Pulmonary artery endothelial cell (primary cell): ENCODE measurements at regions not wholly inside any gene's neighbourhood (a gene's known extent, or its start where the extent isn't known, plus 50 kb on each side); places are given as distances from the start of the nearest gene placed in this dataset.

ENCODE experiments used
- DNase-seq: peaks from one replicate; pipeline ENCODE4 v3.0.0-alpha.2; 2011; ENCODE audit warnings: low read depth, low spot score

DNA sequence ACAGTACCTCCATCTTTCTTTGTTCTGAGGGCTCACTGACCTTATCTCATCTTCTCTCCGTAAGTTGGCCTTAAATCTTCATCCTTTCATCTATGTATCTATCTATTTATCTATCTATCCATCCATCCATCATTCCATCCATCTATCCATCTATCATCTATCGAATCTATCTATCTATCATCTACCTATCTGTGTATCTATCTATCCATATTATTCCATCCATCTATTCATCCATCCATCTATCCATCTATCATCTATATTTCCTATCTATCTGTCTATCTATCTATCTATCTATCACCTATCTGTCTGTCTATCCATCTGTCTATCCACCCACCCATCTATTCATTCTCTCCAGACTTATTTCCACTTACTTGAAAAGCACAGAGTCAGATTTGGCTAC, 147.3 kb upstream of the PMEPA1 start:
- no peak for DNase-seq

GRCh38 chr20:57856658-57857057, 146.8 kb upstream of the PMEPA1 start:
- no peak for DNase-seq

- DNase-seq, result no peak
These were observed 142.0 kb upstream of the PMEPA1 start for GRCh38 chr20:57851796-57852195.

- DNase-seq, result no peak
These were observed 141.3 kb upstream of the PMEPA1 start for GRCh38 chr20:57851025-57851682.

- no peak for DNase-seq
These were observed 139.9 kb upstream of the PMEPA1 start for GRCh38 chr20:57849521-57850215.

DNA sequence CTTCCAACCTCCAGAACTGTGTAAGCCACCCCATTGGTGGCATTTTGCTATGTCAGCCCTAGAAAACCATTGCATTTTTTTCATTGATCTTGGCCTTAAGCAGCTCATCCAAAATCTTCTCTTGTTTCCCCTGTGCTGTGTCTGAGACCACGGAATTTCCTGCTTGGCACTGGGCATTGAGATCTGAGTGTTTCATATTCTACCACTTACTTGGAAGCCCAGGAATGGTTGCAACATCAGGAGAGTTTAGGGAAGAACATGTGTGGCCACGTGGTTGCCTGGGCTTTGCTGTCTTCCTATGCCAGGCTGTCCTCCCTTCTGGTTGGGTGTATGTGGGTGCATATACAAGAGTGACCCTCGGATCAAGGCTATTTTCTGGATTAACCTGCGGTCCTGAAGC, 139.3 kb upstream of the PMEPA1 start:
- DNase-seq, result no peak

GRCh38 chr20:57848282-57848681, 138.5 kb upstream of the PMEPA1 start:
- DNase-seq, result no peak

GRCh38 chr20:57847104-57847503, 137.3 kb upstream of the PMEPA1 start:
- DNase-seq, result no peak

DNA sequence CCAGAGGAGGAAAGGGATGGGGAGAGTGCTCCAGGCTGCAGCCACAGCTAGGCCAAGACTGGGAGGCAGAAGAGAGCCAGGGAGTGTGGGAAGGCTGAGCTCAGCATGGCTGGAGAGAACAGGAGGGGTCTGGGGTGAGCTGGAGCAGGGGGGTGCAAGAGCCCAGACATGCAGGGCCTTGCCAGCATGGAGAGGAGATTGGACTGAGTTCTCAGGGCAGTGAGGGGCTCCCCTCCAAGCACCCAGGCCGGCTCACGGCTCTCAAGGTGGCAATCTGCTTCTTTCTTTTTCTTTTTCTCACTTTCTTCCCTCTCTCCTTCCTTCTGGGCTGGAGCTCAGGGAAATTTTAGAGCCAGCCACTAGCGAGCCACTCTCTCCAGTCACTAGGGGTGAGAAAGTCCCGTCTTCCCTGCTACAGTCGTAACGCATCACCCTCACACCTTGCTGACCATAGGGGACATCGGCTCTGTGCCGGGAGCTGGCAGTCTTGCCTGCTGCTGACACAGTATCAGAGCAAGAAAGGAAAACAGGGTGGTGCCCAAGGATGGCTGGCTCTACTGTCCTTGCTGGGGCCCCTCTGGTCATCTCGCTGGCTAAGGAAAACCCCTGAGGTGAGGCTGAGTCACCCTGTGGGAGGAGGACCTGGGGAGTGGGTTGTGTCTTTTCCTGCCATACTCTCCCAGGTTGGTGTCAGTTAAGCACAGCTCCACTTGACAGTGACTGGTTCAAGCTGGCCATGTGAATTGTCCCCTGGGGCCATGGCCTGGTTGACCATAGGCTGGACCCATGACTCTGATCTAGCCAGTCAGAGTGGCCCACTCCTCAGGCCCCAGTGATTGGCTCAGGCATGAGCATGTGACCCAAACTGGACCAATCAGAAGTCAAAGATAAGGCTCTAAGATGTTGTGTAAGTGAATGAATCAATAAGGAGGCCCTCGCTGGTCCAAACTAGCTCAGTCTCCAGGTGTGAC, 135.1 kb upstream of the PMEPA1 start:
- DNase-seq, result no peak

DNA sequence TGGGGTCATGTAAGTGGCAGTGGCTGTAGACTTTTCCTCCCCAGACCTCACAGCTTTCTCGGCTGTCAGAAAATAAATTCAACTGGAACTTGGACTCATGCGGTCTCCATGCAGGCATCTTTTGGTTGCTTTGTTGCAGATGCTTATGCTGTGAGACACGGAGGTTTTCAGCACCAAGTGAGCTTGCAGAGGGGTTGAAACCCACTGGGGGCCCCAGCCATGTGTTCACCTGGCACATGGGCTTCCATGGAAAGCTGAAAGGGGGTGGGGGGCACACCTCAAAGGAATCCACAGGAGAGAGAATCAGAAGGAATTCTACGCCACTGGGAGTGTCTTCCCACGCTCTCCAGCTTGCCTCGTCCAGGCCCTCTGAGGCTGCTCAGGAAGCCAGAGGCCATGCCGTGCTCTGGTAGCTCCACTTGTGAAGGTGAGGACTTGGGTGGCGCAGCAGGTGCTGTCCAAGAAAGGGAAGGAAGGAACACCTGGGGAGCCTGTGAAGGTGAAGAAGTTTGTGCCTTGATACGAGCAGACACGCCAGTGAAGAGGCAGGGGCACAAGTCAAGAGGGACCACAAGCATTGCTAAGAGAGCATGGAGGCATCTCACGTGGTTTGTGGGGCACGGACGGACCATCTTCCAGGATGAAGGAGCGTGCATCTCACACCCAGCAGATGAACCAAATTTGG, 134.3 kb upstream of the PMEPA1 start:
- DNase-seq, result no peak

DNA sequence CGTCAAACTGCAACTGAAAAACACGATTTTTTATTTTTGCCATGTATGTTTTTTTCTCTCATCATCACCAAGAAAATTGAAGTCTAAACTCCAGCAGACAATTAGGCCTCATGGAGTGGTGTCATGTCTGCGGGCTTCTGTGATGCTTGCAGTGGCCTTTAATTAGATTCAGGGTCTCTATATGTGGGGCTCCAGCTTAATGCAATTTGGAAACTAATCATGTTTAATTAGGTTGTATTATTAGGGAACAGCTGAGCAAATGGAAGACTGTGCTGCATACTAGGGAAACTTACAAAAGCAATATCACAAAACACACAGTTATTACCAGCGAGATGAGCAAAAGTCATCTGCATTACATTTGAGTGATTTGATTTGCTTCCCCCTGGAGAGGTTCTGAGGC, 132.9 kb upstream of the PMEPA1 start:
- no peak for DNase-seq

DNA sequence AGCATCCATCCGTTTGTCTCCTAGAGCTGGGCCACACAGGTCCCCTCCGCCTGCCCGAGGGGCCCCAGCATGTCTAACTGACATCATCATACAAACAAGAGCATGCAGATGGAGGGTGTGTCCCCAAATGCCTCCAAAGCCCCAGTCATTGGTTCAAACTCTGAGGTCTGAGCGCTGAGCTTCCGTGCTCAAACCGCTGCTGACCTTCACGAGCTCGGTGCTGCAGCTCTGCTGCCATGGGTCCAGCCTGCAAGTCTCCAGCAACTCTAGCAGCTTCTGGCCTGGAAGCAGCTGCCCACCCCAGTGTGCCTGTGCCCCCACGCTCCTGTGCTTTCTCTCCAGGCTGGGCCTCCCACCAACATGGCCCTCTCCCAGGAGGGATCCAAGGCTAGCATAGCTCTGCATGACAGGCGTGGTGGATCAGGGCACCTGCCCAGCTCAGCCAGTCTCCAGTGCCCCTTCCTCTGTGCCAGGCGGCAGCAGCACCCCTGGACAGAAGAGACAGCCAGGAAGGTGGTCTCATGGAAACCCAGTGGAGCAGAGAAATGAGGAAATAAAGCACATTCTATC, 131.6 kb upstream of the PMEPA1 start:
- DNase-seq, result no peak

GRCh38 chr20:57840504-57841296, 130.9 kb upstream of the PMEPA1 start:
- no peak for DNase-seq

- DNase-seq, result no peak
These were observed 130.3 kb upstream of the PMEPA1 start for GRCh38 chr20:57840066-57840465.

DNA sequence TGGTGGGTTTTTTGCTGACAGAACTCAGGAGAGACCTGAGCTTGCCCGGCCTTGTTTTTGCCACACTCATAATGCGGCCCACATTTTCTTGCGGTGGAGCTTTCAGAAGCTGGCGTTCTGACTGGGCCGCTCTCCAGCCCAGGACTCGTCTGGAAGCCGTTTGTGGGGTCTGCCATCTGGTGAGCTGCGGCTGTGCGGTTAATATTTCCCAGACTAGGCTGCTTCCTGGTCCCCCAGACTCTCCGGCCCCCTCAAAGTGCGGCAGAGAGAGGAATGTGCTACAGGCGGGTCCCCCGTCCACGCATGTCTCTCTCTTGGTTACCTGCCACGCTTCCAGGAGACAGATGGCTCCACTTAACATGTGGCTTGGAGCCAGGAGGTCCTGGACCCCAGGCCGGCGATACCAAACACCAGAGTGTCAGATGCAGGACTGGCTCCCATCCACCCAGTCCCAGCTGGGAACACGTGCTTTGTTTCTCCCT, 128.9 kb upstream of the PMEPA1 start:
- DNase-seq, result no peak

DNA sequence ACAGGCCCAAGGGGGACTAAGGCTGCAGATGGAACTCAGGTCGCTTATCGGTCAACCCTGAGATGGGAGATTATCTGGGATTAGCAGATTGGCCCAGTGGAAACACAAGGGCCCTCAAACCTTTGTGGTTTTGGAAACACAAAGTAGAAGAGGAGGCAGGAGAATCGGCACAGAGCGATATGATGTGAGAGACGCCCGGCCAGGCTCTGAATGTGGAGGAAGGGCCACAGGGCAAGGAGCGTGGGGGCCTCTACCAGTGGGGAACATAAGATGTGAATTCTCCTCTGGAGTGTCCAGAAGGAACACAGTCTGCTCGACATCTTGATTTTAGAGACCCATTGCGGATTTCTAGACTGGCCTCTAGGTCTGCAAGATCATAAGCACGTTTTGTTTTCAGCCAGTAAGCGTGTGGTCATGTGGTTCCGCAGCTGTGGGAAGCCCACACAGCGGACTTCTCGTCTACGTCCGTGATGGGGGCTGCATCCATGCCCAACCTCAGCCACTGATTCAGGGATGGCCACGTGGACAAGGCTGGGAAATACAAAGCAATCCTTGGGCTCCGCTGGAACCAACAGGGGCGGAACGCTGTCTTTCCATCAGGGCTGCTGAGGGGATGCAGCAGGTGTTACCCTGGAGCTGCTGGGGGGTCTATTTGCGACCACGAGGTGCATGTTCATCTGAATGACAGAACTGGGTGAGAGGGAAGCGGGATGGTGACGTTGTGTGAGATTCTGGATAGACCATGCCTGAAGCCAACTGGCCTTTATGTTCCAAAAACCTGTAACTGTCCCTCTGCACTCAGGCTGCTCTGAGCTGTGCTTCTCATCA, 127.6 kb upstream of the PMEPA1 start:
- DNase-seq, result no peak

- no peak for DNase-seq
These were observed 126.0 kb upstream of the PMEPA1 start for GRCh38 chr20:57835588-57836455.

GRCh38 chr20:57835074-57835452, 125.2 kb upstream of the PMEPA1 start:
- no peak for DNase-seq
